OCI-LY3 (cell line): ENCODE measurements at regions not wholly inside any gene's neighbourhood (a gene's known extent, or its start where the extent isn't known, plus 50 kb on each side); places are given as distances from the start of the nearest gene placed in this dataset.

Experiments used
- CTCF ChIP-seq: fragments of 200-600, 300-600 bp; sonication (generic); IDR thresholded peaks from 2 replicates; pipeline ENCODE4 v1.5.1; 2014; ENCODE audit warnings: antibody characterized with exemption, low read length, low read depth
- EZH2phosphoT487 ChIP-seq: fragments of 200-600 bp; shearing (Covaris generic); IDR thresholded peaks from 2 replicates; pipeline ENCODE4 v1.6.1; 2018; ENCODE audit warnings: antibody characterized with exemption, mixed run types, low read depth

GRCh38 chr7:387132-388022, 97.4 kb downstream of the FOXL3 start:
- no peak for TF ChIP-seq EZH2phosphoT487
- no peak for TF ChIP-seq CTCF
